Glutamatergic neuron (in vitro differentiated cells): ENCODE measurements at regions not wholly inside any gene's neighbourhood (a gene's known extent, or its start where the extent isn't known, plus 50 kb on each side); places are given as distances from the start of the nearest gene placed in this dataset.

ENCODE experiments used
- DNase-seq: peaks from one replicate; pipeline ENCODE4 v3.0.0; 2022
- H3K27ac Mint-ChIP-seq: one replicate; pipeline ENCODE4 v1.8.0; 2020; ENCODE audit warnings: mild to moderate bottlenecking, mixed read lengths, inconsistent platforms; ENCODE audit not compliant: unreplicated experiment
- H3K27me3 Mint-ChIP-seq: one replicate; pipeline ENCODE4 v1.8.0; 2020; ENCODE audit warnings: mild to moderate bottlenecking, moderate library complexity, mixed read lengths, inconsistent platforms; ENCODE audit not compliant: unreplicated experiment
- H3K36me3 Mint-ChIP-seq: one replicate; pipeline ENCODE4 v1.8.0; 2020; ENCODE audit warnings: mild to moderate bottlenecking, mixed read lengths, inconsistent platforms; ENCODE audit not compliant: unreplicated experiment
- H3K4me1 Mint-ChIP-seq: one replicate; pipeline ENCODE4 v1.8.0; 2020; ENCODE audit warnings: mild to moderate bottlenecking, low read depth, mixed read lengths, inconsistent platforms; ENCODE audit not compliant: unreplicated experiment
- H3K4me3 Mint-ChIP-seq: one replicate; pipeline ENCODE4 v1.8.0; 2020; ENCODE audit warnings: mild to moderate bottlenecking, mixed read lengths, inconsistent platforms; ENCODE audit not compliant: unreplicated experiment
- H3K9me3 Mint-ChIP-seq: one replicate; pipeline ENCODE4 v1.8.0; 2020; ENCODE audit warnings: mild to moderate bottlenecking, moderate library complexity, mixed read lengths, inconsistent platforms; ENCODE audit not compliant: unreplicated experiment
- CTCF ChIP-seq: fragments of 200-600 bp; sonication (generic); IDR thresholded peaks from one replicate; pipeline ENCODE4 v1.5.0; 2021; ENCODE audit not compliant: partially characterized antibody, unreplicated experiment

- H3K36me3 Mint-ChIP-seq = peaks cover 8% of the 10 kb centered on the region
- no peak overlapping the region for H3K4me3 Mint-ChIP-seq
- no peak for TF ChIP-seq CTCF
- no peaks in the 10 kb centered on the region for H3K27me3 Mint-ChIP-seq
- H3K27ac Mint-ChIP-seq = no peak overlapping the region
- DNase-seq = no peak
- H3K9me3 Mint-ChIP-seq = peaks cover 2% of the 10 kb centered on the region
- peaks cover 5% of the 10 kb centered on the region for H3K4me1 Mint-ChIP-seq
Observed at GRCh38 chr5:14035859-14036503, 91.5 kb upstream of the DNAH5 start.

GRCh38 chr5:14034963-14035362, 90.5 kb upstream of the DNAH5 start:
- Mint-ChIP-seq H3K36me3 (peaks cover 8% of the 10 kb centered on the region), H3K27ac (no peak overlapping the region), H3K27me3 (peaks cover 1% of the 10 kb centered on the region), H3K4me3 (no peak overlapping the region), H3K9me3 (peaks cover 2% of the 10 kb centered on the region), H3K4me1 (peaks cover 3% of the 10 kb centered on the region)
- DNase-seq = no peak
- TF ChIP-seq CTCF = no peak

- no peaks in the 10 kb centered on the region for H3K9me3 Mint-ChIP-seq
- peaks cover 3% of the 10 kb centered on the region for H3K36me3 Mint-ChIP-seq
- no peak overlapping the region for H3K4me3 Mint-ChIP-seq
- peaks cover 1% of the 10 kb centered on the region for H3K27me3 Mint-ChIP-seq
- DNase-seq = no peak
- H3K4me1 Mint-ChIP-seq = peaks cover 3% of the 10 kb centered on the region
- TF ChIP-seq CTCF = no peak
- no peak overlapping the region for H3K27ac Mint-ChIP-seq
Observed at GRCh38 chr5:14032918-14033317, 88.4 kb upstream of the DNAH5 start.

GRCh38 chr5:14028938-14029584, 84.6 kb upstream of the DNAH5 start:
- Mint-ChIP-seq H3K27ac (no peak overlapping the region), H3K27me3 (peaks cover 3% of the 10 kb centered on the region), H3K9me3 (no peaks in the 10 kb centered on the region)

More at GRCh38 chr5:14028938-14029584, 84.6 kb upstream of the DNAH5 start:
- DNase-seq = no peak
- Mint-ChIP-seq H3K36me3 (no peaks in the 10 kb centered on the region), H3K4me1 (no peaks in the 10 kb centered on the region), H3K4me3 (no peak overlapping the region)
- TF ChIP-seq CTCF = no peak
